ENCODE measurements at regions not wholly inside any gene's neighbourhood (a gene's known extent, or its start where the extent isn't known, plus 50 kb on each side); places are given as distances from the start of the nearest gene placed in this dataset.

- TF ChIP-seq CTCF (IDR thresholded peaks at IDR 0.05) (no peak), POLR2A (IDR thresholded peaks at IDR 0.05) (no peak), POLR2AphosphoS5 (IDR thresholded peaks at IDR 0.05) (no peak), EP300 (IDR thresholded peaks at IDR 0.05) (no peak)
Observed at GRCh38 chr3:117144853-117145252, 435.3 kb downstream of the TUSC7 start.
